Spinal cord (tissue), 9 donors: ENCODE measurements at regions not wholly inside any gene's neighbourhood (a gene's known extent, or its start where the extent isn't known, plus 50 kb on each side); places are given as distances from the start of the nearest gene placed in this dataset.

Experiments used
- DNase-seq, 6 donors: peaks; one replicate each; pipeline versions ENCODE4 v3.0.0 to v3.0.0-alpha.2; 2013 to 2015; ENCODE audit warnings: low spot score in 6 of 6, low read depth in 4 of 6
- H3K27ac ChIP-seq: one replicate; pipeline ENCODE4 v1.5.1; 2013; ENCODE audit warnings: low read depth, low read length, control low read depth
- H3K27me3 ChIP-seq: one replicate; pipeline ENCODE4 v1.6.1; 2013; ENCODE audit warnings: low read length; ENCODE audit not compliant: control insufficient read depth, insufficient read depth
- H3K36me3 ChIP-seq: one replicate; pipeline ENCODE4 v1.6.1; 2013; ENCODE audit warnings: low read length; ENCODE audit not compliant: control insufficient read depth, insufficient read depth
- H3K4me1 ChIP-seq: one replicate; pipeline ENCODE4 v1.6.1; 2013; ENCODE audit warnings: low read length; ENCODE audit not compliant: control insufficient read depth, insufficient read depth
- H3K4me3 ChIP-seq: one replicate; pipeline ENCODE4 v1.5.1; 2013; ENCODE audit warnings: low read depth, low read length, control low read depth
- H3K9me3 ChIP-seq: one replicate; pipeline ENCODE4 v1.6.1; 2013; ENCODE audit warnings: low read length; ENCODE audit not compliant: control insufficient read depth, insufficient read depth
- WGBS: methylation state at CpG from one replicate; pipeline ENCODE4 v1.1.5; 2013; ENCODE audit warnings: missing lambda C conversion rate; ENCODE audit not compliant: insufficient coverage; 5-methylcytosine and 5-hydroxymethylcytosine counted together
- donor health status: healthy.

- Histone ChIP-seq H3K27ac (no peak overlapping the region), H3K4me3 (no peak overlapping the region), H3K36me3 (no peaks in the 10 kb centered on the region), H3K9me3 (no peaks in the 10 kb centered on the region), H3K4me1 (peaks cover 2% of the 10 kb centered on the region), H3K27me3 (peaks cover 3% of the 10 kb centered on the region)
- WGBS = 81% methylated on average over 9 of the region's 9 CpGs
- no peak for DNase-seq
These were observed 54.5 kb downstream of the CLDN34 start for GRCh38 chrX:10021461-10022272.

GRCh38 chrX:10022273-10022541 is 55.0 kb downstream of the CLDN34 start:
- Histone ChIP-seq H3K27ac (no peak overlapping the region), H3K4me3 (no peak overlapping the region), H3K4me1 (no peaks in the 10 kb centered on the region), H3K36me3 (no peaks in the 10 kb centered on the region), H3K9me3 (no peaks in the 10 kb centered on the region), H3K27me3 (peaks cover 3% of the 10 kb centered on the region)
- WGBS = 80% methylated on average over 1 of the region's 5 CpGs
- DNase-seq = no peak

- 82% methylated on average over 7 of the region's 10 CpGs for WGBS
- Histone ChIP-seq H3K36me3 (no peaks in the 10 kb centered on the region), H3K27ac (no peak overlapping the region), H3K27me3 (peaks cover 3% of the 10 kb centered on the region), H3K9me3 (no peaks in the 10 kb centered on the region), H3K4me3 (no peak overlapping the region), H3K4me1 (no peaks in the 10 kb centered on the region)
- no peak for DNase-seq
These were observed 55.6 kb downstream of the CLDN34 start for GRCh38 chrX:10022580-10023245.

GRCh38 chrX:10023821-10024220 is 56.7 kb downstream of the CLDN34 start:
- WGBS = 85% methylated on average over 4 of the region's 7 CpGs
- Histone ChIP-seq H3K27me3 (peaks cover 3% of the 10 kb centered on the region), H3K36me3 (no peaks in the 10 kb centered on the region), H3K4me3 (no peak overlapping the region), H3K27ac (no peak overlapping the region), H3K9me3 (no peaks in the 10 kb centered on the region), H3K4me1 (no peaks in the 10 kb centered on the region)
- DNase-seq = no peak

- no peak overlapping the region for H3K27ac ChIP-seq
- H3K4me1 ChIP-seq = no peaks in the 10 kb centered on the region
- 87% methylated on average over 3 of the region's 6 CpGs for WGBS
- H3K4me3 ChIP-seq = no peak overlapping the region
- no peaks in the 10 kb centered on the region for H3K9me3 ChIP-seq
- H3K36me3 ChIP-seq = no peaks in the 10 kb centered on the region
- H3K27me3 ChIP-seq = peaks cover 3% of the 10 kb centered on the region
- DNase-seq = no peak
These were observed 58.8 kb downstream of the CLDN34 start for GRCh38 chrX:10025742-10026493.

- no peak overlapping the region for H3K27ac ChIP-seq
These were observed 61.3 kb downstream of the CLDN34 start for GRCh38 chrX:10028283-10029104.

GRCh38 chrX:10030570-10030969 is 63.4 kb downstream of the CLDN34 start:
- Histone ChIP-seq H3K4me1 (no peaks in the 10 kb centered on the region), H3K36me3 (no peaks in the 10 kb centered on the region), H3K4me3 (no peak overlapping the region), H3K27ac (no peak overlapping the region), H3K27me3 (peaks cover 3% of the 10 kb centered on the region), H3K9me3 (no peaks in the 10 kb centered on the region)
- WGBS = no CpG with 5 or more reads among the region's 3 CpGs
- no peak for DNase-seq

More at GRCh38 chrX:10028283-10029104, 61.3 kb downstream of the CLDN34 start:
- DNase-seq = no peak
- Histone ChIP-seq H3K4me1 (no peaks in the 10 kb centered on the region), H3K36me3 (no peaks in the 10 kb centered on the region), H3K4me3 (no peak overlapping the region), H3K27me3 (peaks cover 3% of the 10 kb centered on the region), H3K9me3 (no peaks in the 10 kb centered on the region)
- WGBS = 100% methylated on average over 1 of the region's 7 CpGs

- Histone ChIP-seq H3K27ac (no peak overlapping the region), H3K4me1 (no peaks in the 10 kb centered on the region), H3K27me3 (peaks cover 3% of the 10 kb centered on the region), H3K36me3 (no peaks in the 10 kb centered on the region), H3K9me3 (no peaks in the 10 kb centered on the region), H3K4me3 (no peak overlapping the region)
- DNase-seq = no peak
- 88% methylated on average over 9 of the region's 9 CpGs for WGBS
These were observed 64.6 kb downstream of the CLDN34 start for GRCh38 chrX:10031746-10032145.

- no peak for DNase-seq
- Histone ChIP-seq H3K9me3 (no peaks in the 10 kb centered on the region), H3K4me1 (no peaks in the 10 kb centered on the region), H3K36me3 (no peaks in the 10 kb centered on the region), H3K27me3 (peaks cover 3% of the 10 kb centered on the region), H3K4me3 (no peak overlapping the region), H3K27ac (no peak overlapping the region)
- WGBS = 66% methylated on average over 3 of the region's 4 CpGs
These were observed 65.0 kb downstream of the CLDN34 start for GRCh38 chrX:10032147-10032546.
